ENCODE measurements at regions not wholly inside any gene's neighbourhood (a gene's known extent, or its start where the extent isn't known, plus 50 kb on each side); places are given as distances from the start of the nearest gene placed in this dataset.
A peak's percentile ranks its signal among the peaks of the same experiment; 100 is the strongest.

DNA sequence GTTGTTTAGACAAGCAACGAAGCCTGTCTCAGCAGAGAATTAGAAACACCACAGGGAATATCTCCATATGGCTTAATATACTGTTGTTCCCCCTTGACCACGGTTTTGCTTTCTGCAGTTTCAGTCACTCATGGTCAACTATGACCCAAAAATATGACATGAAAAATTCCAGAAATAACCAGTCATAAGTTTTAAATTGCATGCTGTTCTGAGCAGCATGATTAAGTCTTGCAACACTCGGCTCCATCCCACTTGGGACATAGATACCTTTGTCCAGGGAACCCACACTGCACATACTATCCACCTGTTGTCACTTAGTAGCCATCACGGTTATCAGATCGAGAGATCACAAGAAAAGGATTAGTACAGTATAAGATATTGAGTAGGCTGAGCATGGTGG, 60.7 kb upstream of the FOXK1 start:
- Histone ChIP-seq H3K4me1 (peaks cover 0 to 29% (median 10%) of the 10 kb centered on the region in 6 donors), H3K9me3 (peaks cover 0 to 19% (median 10%) of the 10 kb centered on the region in 8 donors), H3K27me3 (replicated peaks in 1 of 7) (no peaks in the 10 kb centered on the region), H3K27ac (no peak overlapping the region), H3K4me3 (no peak overlapping the region), H3K36me3 (no peaks in the 10 kb centered on the region)
- intact Hi-C loops (cut with DNase I; ENCODE audit: low total_unique reads) = no loop called here
- TF ChIP-seq, protein P1, sequence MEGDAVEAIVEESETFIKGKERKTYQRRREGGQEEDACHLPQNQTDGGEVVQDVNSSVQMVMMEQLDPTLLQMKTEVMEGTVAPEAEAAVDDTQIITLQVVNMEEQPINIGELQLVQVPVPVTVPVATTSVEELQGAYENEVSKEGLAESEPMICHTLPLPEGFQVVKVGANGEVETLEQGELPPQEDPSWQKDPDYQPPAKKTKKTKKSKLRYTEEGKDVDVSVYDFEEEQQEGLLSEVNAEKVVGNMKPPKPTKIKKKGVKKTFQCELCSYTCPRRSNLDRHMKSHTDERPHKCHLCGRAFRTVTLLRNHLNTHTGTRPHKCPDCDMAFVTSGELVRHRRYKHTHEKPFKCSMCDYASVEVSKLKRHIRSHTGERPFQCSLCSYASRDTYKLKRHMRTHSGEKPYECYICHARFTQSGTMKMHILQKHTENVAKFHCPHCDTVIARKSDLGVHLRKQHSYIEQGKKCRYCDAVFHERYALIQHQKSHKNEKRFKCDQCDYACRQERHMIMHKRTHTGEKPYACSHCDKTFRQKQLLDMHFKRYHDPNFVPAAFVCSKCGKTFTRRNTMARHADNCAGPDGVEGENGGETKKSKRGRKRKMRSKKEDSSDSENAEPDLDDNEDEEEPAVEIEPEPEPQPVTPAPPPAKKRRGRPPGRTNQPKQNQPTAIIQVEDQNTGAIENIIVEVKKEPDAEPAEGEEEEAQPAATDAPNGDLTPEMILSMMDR (IDR thresholded peaks at IDR 0.05 in 8 of 11, conservative IDR thresholded peaks at IDR 0.05 in 3 of 11) = no peak
- WGBS, 5 donors = 79 to 93% (median 87%) methylated on average over 5 of the region's 5 CpGs
- no peak for DNase-seq

DNA sequence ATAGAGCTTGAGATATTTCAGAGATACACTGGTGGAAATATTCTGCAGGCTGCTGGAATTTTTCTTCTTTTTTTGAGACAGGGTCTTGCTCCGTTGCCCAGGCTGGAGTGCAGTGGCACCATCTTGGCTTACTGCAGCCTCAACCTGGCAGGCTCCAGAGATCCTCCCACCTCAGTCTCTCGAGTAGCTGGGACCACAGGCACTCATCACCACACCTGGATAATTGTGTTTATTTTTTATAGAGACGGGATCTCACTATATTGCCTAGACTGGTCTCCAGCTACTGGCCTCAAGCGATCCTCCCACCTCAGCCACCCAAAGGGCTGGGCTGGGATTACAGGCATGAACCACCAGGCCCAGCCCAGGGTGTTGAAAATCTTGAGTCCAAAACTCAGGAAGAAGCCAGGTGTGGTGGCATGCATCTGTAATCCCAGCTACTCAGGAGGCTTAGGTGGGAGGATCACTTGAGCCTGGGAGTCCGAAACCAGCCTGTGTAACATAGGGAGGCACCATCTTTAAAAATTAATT, 55.7 kb upstream of the FOXK1 start:
- DNase-seq = no peak
- intact Hi-C loops (cut with DNase I; ENCODE audit: low total_unique reads) = no loop called here
- Histone ChIP-seq H3K27ac (no peak overlapping the region), H3K36me3 (no peaks in the 10 kb centered on the region), H3K9me3 (peaks cover 0 to 19% (median 10%) of the 10 kb centered on the region in 8 donors), H3K4me3 (no peak overlapping the region), H3K4me1 (peaks cover 0 to 16% (median 1%) of the 10 kb centered on the region in 6 donors), H3K27me3 (replicated peaks in 1 of 7) (peaks cover 0 to 3% (median 0%) of the 10 kb centered on the region in 7 donors)
- TF ChIP-seq POLR2A (IDR thresholded peaks at IDR 0.05) = no peak
- TF ChIP-seq POLR2AphosphoS5 (IDR thresholded peaks at IDR 0.05) = no peak
- TF ChIP-seq, protein P1 (IDR thresholded peaks at IDR 0.05 in 8 of 11, conservative IDR thresholded peaks at IDR 0.05 in 3 of 11) = no peak
- 86 to 97% (median 94%) methylated on average over 5 of the region's 5 CpGs for WGBS, 5 donors

DNA sequence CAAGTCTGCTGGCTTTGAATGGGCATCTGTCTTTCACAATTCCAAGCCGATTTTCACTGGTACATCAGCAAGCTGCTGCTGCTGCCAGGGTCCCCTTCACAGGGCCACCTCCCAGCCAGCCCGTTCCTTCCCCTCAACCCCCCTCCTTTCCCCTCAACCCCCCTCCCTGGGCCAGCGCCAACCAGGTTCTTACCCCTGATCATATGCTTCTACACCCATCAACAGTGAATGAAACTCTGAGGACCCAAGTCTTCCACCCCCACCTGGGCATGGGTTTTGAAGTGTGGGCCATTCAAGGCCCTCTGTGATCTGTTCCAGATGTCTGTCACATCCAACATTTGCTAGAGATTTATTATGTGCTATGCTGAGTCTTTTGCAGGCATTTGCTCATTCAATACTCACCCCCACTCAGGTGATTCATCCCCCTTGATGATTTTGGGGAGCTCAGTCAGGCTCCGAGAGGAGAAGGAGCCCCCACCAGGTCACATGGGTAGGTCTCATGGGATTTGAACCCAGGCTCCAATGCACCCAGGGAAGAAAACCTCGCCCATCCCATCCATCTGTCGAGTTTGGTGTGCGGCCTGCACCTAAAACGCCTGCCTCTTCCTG, 52.7 kb upstream of the FOXK1 start:
- TF ChIP-seq POLR2A (IDR thresholded peaks at IDR 0.05) (no peak), POLR2AphosphoS5 (IDR thresholded peaks at IDR 0.05) (no peak)
- TF ChIP-seq, protein P1 (IDR thresholded peaks at IDR 0.05 in 8 of 11, conservative IDR thresholded peaks at IDR 0.05 in 3 of 11) = no peak
- no peaks in the 10 kb centered on the region for H3K36me3 ChIP-seq
- no peak for DNase-seq
- 72 to 86% (median 77%) methylated on average over 8 of the region's 8 CpGs for WGBS, 5 donors
- H3K4me3 ChIP-seq = no peak overlapping the region
- peaks cover 0 to 21% (median 1%) of the 10 kb centered on the region in 6 donors for H3K4me1 ChIP-seq
- intact Hi-C loops (cut with DNase I; ENCODE audit: low total_unique reads) = no loop called here
- no peaks in the 10 kb centered on the region for H3K9me3 ChIP-seq
- peaks cover 0 to 16% (median 0%) of the 10 kb centered on the region in 7 donors for H3K27me3 ChIP-seq (replicated peaks in 1 of 7)
- H3K27ac ChIP-seq = no peak overlapping the region

DNA sequence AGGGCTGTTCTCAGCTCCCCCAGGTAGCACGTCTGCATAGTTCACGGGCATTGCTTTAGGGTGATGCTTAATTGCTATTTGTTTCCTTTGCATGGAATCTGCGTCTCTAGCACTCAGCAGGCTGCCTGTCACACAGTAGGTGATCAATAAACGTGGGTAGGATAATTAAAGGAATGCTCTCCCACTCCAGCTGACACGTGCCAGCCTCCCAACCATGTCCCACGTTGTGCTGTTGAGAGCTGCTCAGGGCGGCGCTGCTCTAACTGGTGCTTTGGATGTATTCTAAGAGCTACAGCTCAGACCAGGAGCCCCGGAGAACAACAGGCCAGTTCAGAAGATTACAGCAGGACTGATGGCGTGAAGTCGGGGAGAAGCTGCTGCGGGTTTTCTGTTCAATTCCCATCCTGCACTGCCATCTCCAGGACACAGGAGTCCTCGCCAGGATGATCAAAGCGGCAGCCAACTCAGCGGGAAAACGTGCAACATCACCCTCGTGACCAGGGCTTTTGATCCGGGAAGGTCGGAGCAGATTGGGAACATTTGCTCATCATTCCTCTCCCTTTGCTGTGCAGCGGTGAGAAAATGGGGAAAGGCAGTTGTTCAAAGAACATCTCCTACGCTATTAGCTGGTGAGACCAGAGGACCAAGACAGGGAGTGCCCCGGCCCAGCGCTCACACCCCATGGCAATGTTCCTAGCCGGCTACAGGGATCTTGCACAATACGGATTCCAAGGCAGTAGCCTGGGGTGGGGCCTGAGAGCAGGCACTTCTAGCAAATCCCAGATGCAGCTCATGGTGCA, 50.5 kb upstream of the FOXK1 start:
- intact Hi-C loops (cut with DNase I; ENCODE audit: low total_unique reads) = no loop called here
- peak overlapping the region in 1 of 8 donors; percentile 8 for H3K27ac ChIP-seq
- WGBS, 5 donors = 32 to 51% (median 44%) methylated on average over 24 to 25 of the region's 25 CpGs

More for the DNA sequence above, 50.5 kb upstream of the FOXK1 start:
- TF ChIP-seq POLR2A (IDR thresholded peaks at IDR 0.05) (no peak), POLR2AphosphoS5 (IDR thresholded peaks at IDR 0.05) (peak in 1 of 3 donors; percentile 5)
- TF ChIP-seq, protein P1 (IDR thresholded peaks at IDR 0.05 in 8 of 11, conservative IDR thresholded peaks at IDR 0.05 in 3 of 11) = peak in 9 of 11 experiments; percentile 38 to 66 (median 55)
- Histone ChIP-seq H3K36me3 (no peaks in the 10 kb centered on the region), H3K27me3 (replicated peaks in 1 of 7) (peaks cover 0 to 25% (median 0%) of the 10 kb centered on the region in 7 donors), H3K4me3 (peak overlapping the region in 1 of 8 donors; percentile 43), H3K9me3 (no peaks in the 10 kb centered on the region), H3K4me1 (peaks cover 0 to 8% (median 0%) of the 10 kb centered on the region in 6 donors)
- peak; percentile 65 for DNase-seq
